ENCODE measurements at regions not wholly inside any gene's neighbourhood (a gene's known extent, or its start where the extent isn't known, plus 50 kb on each side); places are given as distances from the start of the nearest gene placed in this dataset.

- no peak for DNase-seq
Observed at GRCh38 chr16:11476676-11477075, 110.0 kb downstream of the LITAF start.

DNA sequence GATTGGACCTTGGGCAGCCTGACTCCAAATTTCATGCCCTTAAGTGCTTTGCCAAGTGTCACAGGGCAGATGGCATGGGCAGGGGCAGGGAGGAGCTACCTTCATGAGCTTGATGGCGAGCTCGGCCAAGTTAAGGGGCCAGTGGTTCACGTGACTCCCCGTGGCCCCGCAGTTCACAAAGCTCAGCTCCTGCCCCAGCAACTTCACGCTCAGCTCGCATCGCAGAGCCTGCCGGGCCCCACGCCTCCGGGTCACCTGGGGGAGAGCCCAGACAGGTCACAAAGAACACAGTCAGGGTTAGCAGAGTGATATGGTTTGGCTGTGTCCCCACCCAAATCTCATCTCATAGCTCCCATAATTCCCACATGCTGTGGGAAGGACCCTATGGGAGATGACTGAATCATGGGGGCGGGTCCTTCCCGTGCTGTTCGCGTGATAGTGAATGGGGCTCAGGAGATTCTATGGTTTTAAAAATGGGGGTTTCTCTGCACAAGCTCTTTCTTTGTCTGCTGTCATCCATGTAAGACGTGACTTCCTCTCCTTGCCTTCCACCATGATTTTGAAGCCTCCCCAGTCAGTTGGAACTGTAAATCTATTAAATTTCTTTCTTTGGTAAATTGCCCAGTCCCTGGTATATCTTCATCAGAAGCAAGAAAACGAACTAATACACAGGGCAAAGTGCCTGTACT is 108.1 kb downstream of the LITAF start:
- no peak for DNase-seq

DNA sequence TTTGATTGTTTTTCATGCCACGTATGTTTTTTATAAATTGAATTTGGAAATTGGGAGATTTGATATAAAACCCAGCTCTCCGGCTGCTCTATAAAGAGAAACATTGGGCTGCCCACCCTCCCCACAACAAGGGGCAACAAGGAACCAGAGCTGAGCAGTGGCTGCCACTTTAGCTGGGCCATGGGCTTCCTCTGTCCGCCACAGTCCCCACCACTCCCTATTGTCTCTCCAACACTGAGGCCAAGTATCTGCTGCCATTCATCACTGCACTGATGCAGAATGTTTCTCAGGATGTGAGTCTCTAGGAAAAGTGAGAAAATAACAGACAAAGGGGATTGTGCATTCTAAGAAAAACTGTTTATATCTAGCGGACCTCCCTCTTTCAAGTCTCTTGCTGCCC is 106.8 kb downstream of the LITAF start:
- DNase-seq: no peak

DNA sequence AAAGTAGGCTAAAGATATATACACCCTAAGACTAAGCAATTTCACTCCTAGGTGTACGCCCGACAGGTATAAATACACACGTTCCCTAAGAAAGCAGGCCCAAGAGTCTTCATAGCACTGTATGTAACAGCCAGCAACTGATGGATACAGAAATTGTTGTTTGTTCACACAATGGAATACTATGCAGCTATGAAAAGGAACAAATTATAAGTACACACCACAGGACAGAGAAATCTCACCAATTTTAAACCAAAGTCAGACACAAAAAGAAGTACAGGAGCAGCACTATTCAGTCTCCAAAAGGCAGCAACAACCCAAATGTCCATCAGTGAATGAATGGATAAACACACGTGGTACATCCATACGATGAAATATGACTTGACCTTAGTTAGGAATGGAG is 106.1 kb downstream of the LITAF start:
- DNase-seq: no peak

DNA sequence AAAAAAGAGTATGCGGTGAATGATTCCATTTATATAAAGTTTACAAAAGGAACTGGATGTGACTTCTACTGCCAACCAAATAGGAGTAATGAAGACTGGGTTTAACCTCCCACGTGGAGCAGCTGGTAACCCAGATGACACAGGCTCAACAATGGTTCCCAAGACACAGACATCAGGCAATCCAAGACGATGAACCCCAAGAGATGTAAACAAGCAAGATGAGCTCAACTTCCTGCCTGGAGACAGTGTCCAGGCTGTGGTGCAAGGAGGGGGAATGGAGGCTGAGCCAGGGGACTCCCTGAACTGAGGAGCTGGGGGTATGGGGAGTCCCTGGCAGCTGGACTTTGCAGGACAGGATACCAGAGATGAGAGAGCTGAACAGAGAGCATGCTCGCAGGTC is 104.7 kb downstream of the LITAF start:
- no peak for DNase-seq

DNA sequence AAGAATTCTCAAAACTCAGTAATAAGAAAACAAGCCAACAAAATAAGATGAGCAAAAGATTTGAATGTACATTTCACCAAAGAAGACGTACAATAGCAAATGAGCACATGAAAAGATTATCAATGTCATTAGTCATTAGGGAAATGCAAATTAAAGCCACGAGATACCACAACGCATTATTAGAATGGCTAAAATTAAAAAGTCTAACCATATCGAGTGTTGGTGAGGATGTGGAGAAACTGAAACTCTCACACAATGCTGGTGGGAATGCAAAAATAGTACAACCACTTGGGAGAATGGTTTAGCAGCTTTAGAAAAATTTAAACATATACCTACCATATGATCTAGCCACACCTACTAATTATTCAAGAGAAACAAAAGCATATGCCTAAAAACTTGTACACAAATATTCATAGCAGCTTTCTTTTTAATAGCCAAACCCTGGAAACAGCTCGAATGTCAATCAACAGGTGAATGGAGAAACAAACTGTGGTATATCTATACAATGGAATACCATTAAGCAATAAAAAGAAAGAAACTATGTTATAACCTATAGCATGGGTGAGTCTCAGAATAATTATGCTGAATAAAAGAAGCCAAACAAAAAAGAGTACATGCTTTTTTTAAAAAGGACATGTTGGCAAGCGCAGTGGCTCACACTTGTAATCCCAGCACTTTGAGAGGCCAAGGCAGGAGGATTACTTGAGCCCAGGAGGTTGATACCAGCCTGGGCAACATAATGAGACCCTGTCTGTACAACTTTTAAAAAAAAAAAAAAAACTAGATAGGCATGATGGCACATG is 103.6 kb downstream of the LITAF start:
- no peak for DNase-seq

- DNase-seq: no peak
Observed at GRCh38 chr16:11484691-11485258, 101.9 kb downstream of the LITAF start.

DNA sequence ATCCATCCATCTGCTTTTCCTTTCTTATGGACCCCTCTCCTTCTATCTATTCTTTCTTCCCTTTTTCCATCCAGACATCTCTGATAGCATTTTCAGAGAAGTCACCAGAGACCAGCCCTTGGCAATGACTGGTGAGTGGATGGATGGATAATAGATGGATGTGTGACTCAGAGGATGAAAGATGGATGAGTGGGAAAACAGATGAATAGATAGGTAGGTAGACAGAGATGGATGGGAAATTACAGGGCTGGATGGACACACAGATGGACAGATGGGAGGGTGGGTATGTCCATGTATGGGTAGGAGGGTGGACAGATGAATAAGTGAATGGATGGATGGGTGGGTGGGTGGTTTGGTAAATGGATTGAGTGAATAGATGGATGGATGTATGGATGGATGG is 101.0 kb downstream of the LITAF start:
- no peak for DNase-seq

GRCh38 chr16:11487289-11487688 is 99.4 kb downstream of the LITAF start:
- no peak for DNase-seq

DNA sequence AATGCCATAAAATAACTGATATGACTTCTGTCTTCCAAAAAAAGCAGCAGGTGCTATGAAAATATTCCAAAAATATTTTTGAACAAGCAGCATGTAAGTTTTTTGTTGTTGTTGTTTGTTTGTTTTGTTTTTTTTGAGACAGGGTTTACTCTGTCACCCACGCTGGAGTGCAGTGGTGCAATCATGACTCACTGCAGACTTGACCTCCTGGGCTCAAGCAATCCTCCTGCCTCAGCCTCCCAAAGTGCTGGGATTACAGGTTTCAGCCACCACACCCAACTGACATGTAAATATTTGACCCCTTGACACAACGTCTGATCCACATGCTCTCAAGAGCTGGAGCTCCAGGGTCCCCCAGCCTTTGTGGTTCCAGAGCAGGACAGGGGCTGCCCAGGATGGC is 98.4 kb downstream of the LITAF start:
- no peak for DNase-seq

- DNase-seq: no peak
Observed at GRCh38 chr16:11491524-11491923, 95.2 kb downstream of the LITAF start.

GRCh38 chr16:11492808-11493530 is 93.8 kb downstream of the LITAF start:
- no peak for DNase-seq

- no peak for DNase-seq
Observed at GRCh38 chr16:11493531-11493929, 93.2 kb downstream of the LITAF start.

- no peak for DNase-seq
Observed at GRCh38 chr16:11494029-11494428, 92.7 kb downstream of the LITAF start.

DNA sequence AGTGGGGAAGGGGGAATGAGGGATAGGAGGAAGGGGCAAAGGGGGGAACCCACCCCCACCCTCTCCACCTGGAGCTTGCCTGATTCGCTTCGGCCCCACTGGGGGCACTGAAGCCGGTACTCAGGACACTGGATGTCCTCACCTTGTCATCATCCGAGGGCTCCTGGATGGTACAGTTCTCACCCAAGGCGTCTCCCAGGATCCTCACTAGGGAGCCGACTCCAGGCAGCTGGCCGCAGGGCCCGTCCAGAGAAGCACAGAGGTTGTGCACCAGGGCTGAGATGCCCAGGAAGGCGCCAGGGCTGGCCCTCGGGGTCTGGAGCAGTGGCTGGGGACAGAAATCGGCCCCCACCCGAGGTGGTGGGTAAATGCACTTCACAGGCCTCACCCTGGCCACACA is 92.3 kb downstream of the LITAF start:
- DNase-seq: no peak

- DNase-seq: no peak
Observed at GRCh38 chr16:11495066-11495407, 91.7 kb downstream of the LITAF start.
